NB4 (cell line): ENCODE measurements at regions not wholly inside any gene's neighbourhood (a gene's known extent, or its start where the extent isn't known, plus 50 kb on each side); places are given as distances from the start of the nearest gene placed in this dataset.

Experiments
- DNase-seq: peaks from one replicate; pipeline ENCODE4 v3.0.0; 2010; ENCODE audit warnings: low read depth
- H3K4me3 ChIP-seq: one replicate; pipeline ENCODE4 v1.5.1; 2011; ENCODE audit warnings: mild to moderate bottlenecking, low read depth, low read length, moderate library complexity
- CTCF ChIP-seq: IDR thresholded peaks from one replicate; pipeline ENCODE4 v1.5.1; 2012; ENCODE audit warnings: low read depth, low read length
- MAX ChIP-seq: IDR thresholded peaks from 2 replicates; pipeline ENCODE4 v1.6.1; 2011; ENCODE audit warnings: low read depth, low read length
- MYC ChIP-seq: IDR thresholded peaks from 2 replicates; pipeline ENCODE4 v1.6.1; 2011; ENCODE audit warnings: low read depth, low read length
- POLR2A ChIP-seq: IDR thresholded peaks from 2 replicates; pipeline ENCODE4 v1.6.1; 2011; ENCODE audit warnings: mild to moderate bottlenecking; ENCODE audit not compliant: insufficient read length; ENCODE audit errors: extremely low read depth

- TF ChIP-seq POLR2A (no peak), MYC (no peak), CTCF (no peak), MAX (no peak)
- peak; percentile 4 for DNase-seq
- no peak overlapping the region for H3K4me3 ChIP-seq
Measured at GRCh38 chr10:43861966-43862751, 213.5 kb upstream of the ZNF32 start.

- no peak for DNase-seq
- TF ChIP-seq MYC, result no peak
- TF ChIP-seq POLR2A, result no peak
- no peak for TF ChIP-seq CTCF
- no peak for TF ChIP-seq MAX
- H3K4me3 ChIP-seq, result no peak overlapping the region
Measured at GRCh38 chr10:43859016-43859525, 210.4 kb upstream of the ZNF32 start.

GRCh38 chr10:43857931-43858315, 209.2 kb upstream of the ZNF32 start:
- H3K4me3 ChIP-seq, result no peak overlapping the region
- no peak for DNase-seq
- TF ChIP-seq POLR2A, result no peak
- no peak for TF ChIP-seq MAX
- TF ChIP-seq MYC, result no peak
- TF ChIP-seq CTCF, result no peak

- TF ChIP-seq MYC, result no peak
- TF ChIP-seq CTCF, result no peak
Measured at GRCh38 chr10:43857206-43857930, 208.7 kb upstream of the ZNF32 start.

GRCh38 chr10:43856299-43856698, 207.6 kb upstream of the ZNF32 start:
- no peak for DNase-seq
- H3K4me3 ChIP-seq, result no peak overlapping the region
- TF ChIP-seq MYC, result no peak
- TF ChIP-seq CTCF, result no peak
- no peak for TF ChIP-seq MAX
- TF ChIP-seq POLR2A, result no peak

More at GRCh38 chr10:43857206-43857930, 208.7 kb upstream of the ZNF32 start:
- no peak overlapping the region for H3K4me3 ChIP-seq
- no peak for DNase-seq
